SK-N-SH treated with all-trans-retinoic acid at 6 μM for 48 hours (cell line): ENCODE measurements at regions not wholly inside any gene's neighbourhood (a gene's known extent, or its start where the extent isn't known, plus 50 kb on each side); places are given as distances from the start of the nearest gene placed in this dataset.

ENCODE experiments used
- TCF4 ChIP-seq: fragments of 250-450 bp; sonication (Bioruptor Pico); IDR thresholded peaks from 2 replicates; pipeline ENCODE4 v1.8.0; 2021; ENCODE audit warnings: mild to moderate bottlenecking, moderate library complexity, borderline replicate concordance
- TSHZ2 ChIP-seq: fragments of 250-450 bp; sonication (Bioruptor Pico); IDR thresholded peaks from 2 replicates; pipeline ENCODE4 v1.5.0; 2020; ENCODE audit warnings: mild to moderate bottlenecking, moderate library complexity
- ZFP30 ChIP-seq: fragments of 450-650 bp; formaldehyde crosslinking; IDR thresholded peaks from 2 replicates; pipeline ENCODE4 v1.5.0; 2022; ENCODE audit warnings: mild to moderate bottlenecking, moderate library complexity
- ZNF70 ChIP-seq: fragments of 450-650 bp; formaldehyde crosslinking; IDR thresholded peaks from 2 replicates; pipeline ENCODE4 v1.5.0; 2020; ENCODE audit warnings: mild to moderate bottlenecking, moderate library complexity

DNA sequence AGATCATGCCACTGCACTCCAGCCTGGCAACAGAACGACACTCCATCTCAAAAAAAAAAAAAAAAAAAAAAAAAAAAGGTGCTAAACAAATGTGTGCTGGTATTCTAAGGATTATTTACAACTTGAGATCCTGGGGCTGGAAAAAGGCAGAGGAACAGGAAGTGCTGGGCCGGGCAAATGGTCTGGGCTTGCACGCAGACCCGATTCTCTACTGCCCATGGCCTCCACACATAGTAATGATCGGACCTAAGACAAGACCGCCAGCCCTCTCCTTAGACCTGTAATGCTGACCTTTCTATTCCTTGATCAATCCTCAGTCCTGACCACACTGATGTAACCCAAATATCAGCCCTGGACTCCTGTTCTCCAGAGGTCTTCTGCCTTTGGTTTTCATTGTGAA is 67.8 kb downstream of the EFNB1 start:
- TF ChIP-seq ZFP30, result no peak
- no peak for TF ChIP-seq TCF4 (CRISPR knock-in tag)
- no peak for TF ChIP-seq TSHZ2 (CRISPR knock-in tag)
- TF ChIP-seq ZNF70 (CRISPR knock-in tag), result no peak
